Esophagus (tissue), 2 donors: ENCODE measurements at regions not wholly inside any gene's neighbourhood (a gene's known extent, or its start where the extent isn't known, plus 50 kb on each side); places are given as distances from the start of the nearest gene placed in this dataset.

ENCODE experiments used
- H3K27ac ChIP-seq, 2 donors: one replicate each; pipeline ENCODE4 v1.5.1; 2013; ENCODE audit warnings: low read depth in 2 of 2, mild to moderate bottlenecking in 2 of 2, inconsistent platforms in 1 of 2, low read length in 1 of 2, moderate library complexity in 1 of 2
- H3K27me3 ChIP-seq, 2 donors: one replicate each; pipeline ENCODE4 v1.6.1; 2013; ENCODE audit warnings: low read length in 2 of 2, control low read depth in 1 of 2, mild to moderate bottlenecking in 1 of 2; ENCODE audit not compliant: insufficient read depth in 2 of 2, control insufficient read depth in 1 of 2
- H3K36me3 ChIP-seq, 2 donors: one replicate each; pipeline ENCODE4 v1.6.1; 2013; ENCODE audit warnings: low read length in 1 of 2; ENCODE audit not compliant: control insufficient read depth in 2 of 2, insufficient read depth in 2 of 2
- H3K4me1 ChIP-seq, 2 donors: one replicate each; pipeline ENCODE4 v1.6.1; 2013; ENCODE audit warnings: low read length in 1 of 2; ENCODE audit not compliant: control insufficient read depth in 2 of 2, insufficient read depth in 2 of 2
- H3K4me3 ChIP-seq, 2 donors: one replicate each; pipeline ENCODE4 v1.5.1; 2013; ENCODE audit warnings: low read length in 2 of 2, mild to moderate bottlenecking in 2 of 2, low read depth in 1 of 2, moderate library complexity in 1 of 2
- H3K9me3 ChIP-seq, 2 donors: one replicate each; pipeline ENCODE4 v1.6.1; 2013; ENCODE audit warnings: mild to moderate bottlenecking in 2 of 2, low read depth in 1 of 2, low read length in 1 of 2, moderate library complexity in 1 of 2; ENCODE audit not compliant: control insufficient read depth in 2 of 2, insufficient read depth in 1 of 2
- WGBS, 2 donors: extraction: QIAGEN DNeasy Blood & Tissue Kit; methylation state at CpG; one replicate each; pipeline ENCODE4 v1.1.7; 2013; 5-methylcytosine and 5-hydroxymethylcytosine counted together
- donor health status: healthy with polysubstance abuse.
- donor health status: Bipolar disorder and iron deficiency.

DNA sequence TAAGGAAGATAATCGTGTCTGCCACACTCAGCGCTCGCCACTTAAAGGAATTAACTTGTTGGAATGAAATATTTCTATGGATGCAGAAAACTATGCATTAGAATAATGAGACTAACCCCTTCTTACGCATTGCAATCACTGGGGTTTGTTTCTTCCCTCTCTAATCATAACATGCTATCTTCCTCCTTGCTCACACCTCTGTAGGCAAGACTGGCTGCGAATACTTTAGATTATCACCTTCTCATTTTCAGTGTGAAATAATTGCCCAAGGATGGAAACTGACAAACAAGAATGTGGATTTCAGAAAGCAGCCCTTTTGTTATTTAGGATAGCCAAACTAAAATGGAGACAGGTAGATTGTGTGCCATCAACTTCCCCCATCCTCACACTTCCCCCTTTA is 349.4 kb downstream of the MID1IP1 start:
- WGBS, 2 donors, result 71 to 90% methylated on average over 5 of the region's 5 CpGs
- no peaks in the 10 kb centered on the region for H3K4me1 ChIP-seq

DNA sequence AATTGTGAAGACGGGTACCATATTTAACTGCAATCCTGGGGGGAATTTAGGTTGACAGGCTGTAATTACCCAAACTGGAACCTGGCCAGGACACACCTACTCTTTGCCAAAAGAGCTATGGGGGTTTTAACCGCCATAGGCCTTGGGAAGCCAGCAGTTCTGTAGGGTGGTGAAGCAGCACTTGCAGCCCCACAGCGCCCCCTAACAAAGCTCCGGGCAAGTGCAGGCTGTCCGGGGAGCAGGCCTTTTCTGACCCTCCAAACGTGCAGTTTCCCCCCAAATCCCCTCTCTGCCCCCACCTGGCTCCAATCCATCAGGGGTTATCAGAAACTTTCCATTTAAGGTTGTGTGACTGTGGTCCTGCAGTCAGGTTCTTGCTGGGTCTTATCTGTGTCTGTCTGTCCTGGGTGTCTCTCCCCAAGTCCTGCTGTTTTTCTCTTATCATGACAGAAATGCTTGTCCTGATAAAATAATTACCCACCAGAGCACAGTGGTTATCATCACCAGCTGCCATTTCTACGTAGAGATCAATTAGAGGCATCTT is 350.9 kb downstream of the MID1IP1 start:
- H3K4me3 ChIP-seq, result no peak overlapping the region
- H3K4me1 ChIP-seq, result no peaks in the 10 kb centered on the region
- WGBS, 2 donors, result 31 to 68% methylated on average over 7 of the region's 7 CpGs
- no peaks in the 10 kb centered on the region for H3K27me3 ChIP-seq
- H3K27ac ChIP-seq, result no peak overlapping the region
- no peaks in the 10 kb centered on the region for H3K9me3 ChIP-seq
- no peaks in the 10 kb centered on the region for H3K36me3 ChIP-seq

More for the DNA sequence above, 349.4 kb downstream of the MID1IP1 start:
- Histone ChIP-seq H3K9me3 (no peaks in the 10 kb centered on the region), H3K27ac (no peak overlapping the region), H3K27me3 (no peaks in the 10 kb centered on the region), H3K36me3 (no peaks in the 10 kb centered on the region), H3K4me3 (no peak overlapping the region)

DNA sequence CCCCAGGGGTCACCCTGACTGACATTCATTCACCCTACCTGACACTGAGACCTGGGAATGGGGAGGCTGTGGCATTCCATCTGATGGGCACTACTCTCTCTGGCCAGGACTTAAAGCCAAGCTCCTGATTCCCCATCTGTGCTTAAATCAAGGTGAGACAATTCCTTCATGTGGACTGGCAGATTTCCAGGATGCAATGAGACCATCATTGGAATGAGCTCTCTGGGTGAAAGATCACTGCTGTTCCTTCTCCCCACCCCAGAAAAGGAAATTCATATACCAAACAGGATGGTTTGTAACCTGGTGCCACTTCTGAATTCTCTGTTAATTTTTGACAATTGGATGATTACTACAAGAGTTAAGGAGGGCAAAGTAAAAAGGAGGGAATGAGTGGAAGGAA is 354.8 kb downstream of the MID1IP1 start:
- no peaks in the 10 kb centered on the region for H3K4me1 ChIP-seq
- no peaks in the 10 kb centered on the region for H3K36me3 ChIP-seq
- no peaks in the 10 kb centered on the region for H3K9me3 ChIP-seq
- no peak overlapping the region for H3K4me3 ChIP-seq
- H3K27ac ChIP-seq, result no peak overlapping the region
- H3K27me3 ChIP-seq, result no peaks in the 10 kb centered on the region

DNA sequence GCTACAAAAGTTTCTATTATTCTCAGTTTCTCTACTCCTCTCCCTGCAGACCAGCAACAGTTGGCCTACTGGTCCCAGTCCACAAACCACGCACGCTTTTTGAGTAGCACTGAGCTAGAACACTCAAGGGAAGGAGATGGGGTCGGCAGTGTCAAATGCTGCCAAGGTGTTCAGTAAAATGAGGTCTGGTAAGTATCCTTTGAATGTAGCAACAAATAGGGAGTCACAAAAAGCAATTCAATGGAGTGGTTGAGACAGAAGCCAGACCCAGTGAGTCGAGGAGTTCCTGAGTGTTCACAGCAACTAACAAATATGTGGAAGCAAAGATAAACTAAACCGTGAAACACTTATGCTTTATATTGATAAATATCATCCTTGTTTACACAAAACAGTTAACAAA is 355.7 kb downstream of the MID1IP1 start:
- Histone ChIP-seq H3K9me3 (no peaks in the 10 kb centered on the region), H3K27me3 (no peaks in the 10 kb centered on the region), H3K4me3 (no peak overlapping the region), H3K27ac (no peak overlapping the region), H3K4me1 (no peaks in the 10 kb centered on the region), H3K36me3 (no peaks in the 10 kb centered on the region)
- 60 to 74% methylated on average over 5 of the region's 5 CpGs for WGBS, 2 donors

DNA sequence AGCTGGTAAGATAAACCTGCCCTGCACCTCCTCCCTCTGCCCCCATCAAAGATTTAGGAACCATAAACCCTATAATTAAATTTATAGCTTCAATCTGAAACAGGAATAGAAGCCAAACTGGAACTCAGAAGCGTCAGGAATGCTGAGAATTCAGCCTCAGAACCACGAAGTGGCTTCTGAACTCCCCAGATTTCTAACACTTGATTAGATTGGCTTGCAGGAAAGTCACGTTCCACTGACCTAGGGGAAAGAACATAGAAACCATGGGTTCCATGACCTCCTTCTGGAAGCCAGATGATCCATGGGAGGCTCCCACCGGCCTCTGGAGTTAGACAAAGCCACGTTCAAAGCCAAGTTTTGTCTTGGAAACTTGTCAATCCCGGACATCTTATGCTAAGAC is 356.5 kb downstream of the MID1IP1 start:
- Histone ChIP-seq H3K36me3 (no peaks in the 10 kb centered on the region), H3K9me3 (no peaks in the 10 kb centered on the region)
- WGBS, 2 donors, result 40 to 54% methylated on average over 6 of the region's 6 CpGs

DNA sequence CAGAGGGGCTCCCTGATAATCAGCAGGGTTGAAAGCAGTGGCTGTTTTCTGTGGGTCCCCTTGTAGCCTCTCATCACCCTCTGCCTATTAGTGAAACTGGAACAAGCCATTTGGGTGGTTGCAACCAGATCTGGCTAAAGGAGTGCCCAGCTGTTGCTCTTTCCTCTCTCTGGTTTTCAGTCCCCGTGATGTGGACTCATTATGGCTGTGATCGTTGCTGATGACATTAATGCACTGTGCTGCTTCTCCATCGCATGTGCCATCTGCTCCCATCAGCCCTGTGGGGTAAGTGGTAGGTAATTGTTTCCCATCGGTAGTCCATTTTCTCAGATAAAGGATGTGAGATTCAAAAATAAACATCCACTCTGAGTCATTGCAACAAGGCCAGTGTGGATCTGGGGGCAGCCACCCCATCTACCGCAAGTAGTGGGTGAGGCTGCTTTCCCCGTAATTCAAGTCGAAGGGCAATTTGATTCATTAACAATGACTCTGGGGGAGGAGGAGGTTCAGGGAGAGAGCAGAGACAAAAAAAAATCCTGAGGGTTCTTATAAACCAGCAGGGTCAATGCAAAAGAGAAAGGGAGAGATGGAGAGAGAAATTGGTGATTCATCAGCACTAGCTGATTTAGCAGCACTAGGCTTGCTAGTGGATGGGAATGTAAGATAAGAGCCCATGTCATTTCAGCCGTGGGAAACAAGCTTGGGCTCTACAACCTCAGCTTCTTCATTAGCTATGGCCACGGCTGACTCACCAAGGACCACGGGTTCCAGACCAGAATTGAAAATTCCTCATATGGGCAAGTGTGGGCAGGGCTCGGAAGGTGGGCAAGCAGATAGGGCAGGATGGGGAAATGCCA is 357.8 kb downstream of the MID1IP1 start:
- no peak overlapping the region for H3K27ac ChIP-seq
- H3K9me3 ChIP-seq, result no peaks in the 10 kb centered on the region
- WGBS, 2 donors, result 72 to 74% methylated on average over 11 of the region's 11 CpGs
- H3K27me3 ChIP-seq, result no peaks in the 10 kb centered on the region
- no peaks in the 10 kb centered on the region for H3K4me1 ChIP-seq
- no peaks in the 10 kb centered on the region for H3K36me3 ChIP-seq
- H3K4me3 ChIP-seq, result no peak overlapping the region

More for the DNA sequence above, 356.5 kb downstream of the MID1IP1 start:
- no peaks in the 10 kb centered on the region for H3K27me3 ChIP-seq
- no peaks in the 10 kb centered on the region for H3K4me1 ChIP-seq
- H3K27ac ChIP-seq, result no peak overlapping the region
- H3K4me3 ChIP-seq, result no peak overlapping the region

DNA sequence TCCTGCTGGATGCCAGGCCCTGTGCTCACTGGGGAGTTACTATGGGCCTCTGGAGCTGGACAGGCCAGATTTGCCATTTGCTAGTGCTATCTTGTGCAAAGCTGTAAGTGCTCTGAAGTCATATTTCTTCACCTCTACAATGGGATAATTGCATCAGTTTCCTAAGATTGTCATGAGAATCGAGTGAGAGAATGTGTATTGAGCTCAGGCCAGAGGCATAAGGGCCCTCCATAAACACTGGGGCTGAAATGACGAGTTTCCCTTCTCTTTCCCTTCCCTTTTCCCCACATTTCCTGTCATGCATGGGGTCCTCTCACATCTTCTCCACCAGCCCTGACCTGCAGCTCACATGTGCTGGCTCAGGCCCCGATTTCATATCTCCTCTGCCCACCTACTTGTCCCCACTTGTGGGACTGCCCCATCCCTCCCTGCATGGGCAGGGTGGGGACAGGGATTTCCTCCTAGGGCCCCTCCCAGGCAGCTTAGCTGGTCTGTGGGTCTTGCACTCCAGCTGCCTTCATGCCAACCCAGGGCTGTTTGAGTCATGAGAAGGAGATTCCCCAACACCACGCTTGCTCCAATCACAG is 358.8 kb downstream of the MID1IP1 start:
- Histone ChIP-seq H3K4me3 (no peak overlapping the region), H3K36me3 (no peaks in the 10 kb centered on the region), H3K9me3 (no peaks in the 10 kb centered on the region), H3K27ac (no peak overlapping the region), H3K27me3 (no peaks in the 10 kb centered on the region), H3K4me1 (no peaks in the 10 kb centered on the region)
- 69 to 75% methylated on average over 4 of the region's 4 CpGs for WGBS, 2 donors

DNA sequence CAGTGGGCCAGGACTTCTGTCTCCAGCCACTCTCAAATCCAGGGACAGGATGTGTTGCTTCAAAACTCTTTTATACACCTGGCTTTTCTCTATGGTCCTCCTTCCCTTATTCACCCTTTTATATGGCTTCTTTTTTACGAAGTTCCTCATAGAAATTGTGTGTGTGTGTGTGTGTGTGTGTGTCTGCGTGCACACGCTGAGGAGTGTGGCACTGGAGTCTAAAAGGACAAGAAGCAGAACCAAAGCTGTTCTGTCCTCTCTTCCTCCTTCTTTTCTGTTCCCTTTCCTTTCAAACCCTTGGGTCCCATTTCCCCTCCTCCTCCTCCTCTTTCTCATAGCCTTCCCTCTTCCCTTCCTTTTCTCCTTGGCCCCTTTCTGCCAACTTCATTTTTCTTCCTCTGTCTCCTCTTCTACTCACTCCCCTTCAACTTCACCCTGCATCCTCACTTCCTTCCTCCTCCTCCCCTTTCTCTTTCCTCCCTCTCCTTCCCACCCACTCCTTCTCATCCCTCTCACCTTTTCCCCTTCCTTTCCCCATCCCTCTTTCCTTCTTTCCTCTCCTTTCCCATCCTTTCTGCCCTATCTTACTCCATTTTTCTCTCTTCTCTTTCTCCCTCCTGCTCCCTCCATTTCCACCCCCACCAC is 360.5 kb downstream of the MID1IP1 start:
- H3K9me3 ChIP-seq, result no peaks in the 10 kb centered on the region
- no peaks in the 10 kb centered on the region for H3K27me3 ChIP-seq
- no peaks in the 10 kb centered on the region for H3K4me1 ChIP-seq
- WGBS, 2 donors, result 51 to 53% methylated on average over 3 of the region's 3 CpGs
- H3K27ac ChIP-seq, result no peak overlapping the region
- H3K4me3 ChIP-seq, result no peak overlapping the region
- H3K36me3 ChIP-seq, result no peaks in the 10 kb centered on the region

DNA sequence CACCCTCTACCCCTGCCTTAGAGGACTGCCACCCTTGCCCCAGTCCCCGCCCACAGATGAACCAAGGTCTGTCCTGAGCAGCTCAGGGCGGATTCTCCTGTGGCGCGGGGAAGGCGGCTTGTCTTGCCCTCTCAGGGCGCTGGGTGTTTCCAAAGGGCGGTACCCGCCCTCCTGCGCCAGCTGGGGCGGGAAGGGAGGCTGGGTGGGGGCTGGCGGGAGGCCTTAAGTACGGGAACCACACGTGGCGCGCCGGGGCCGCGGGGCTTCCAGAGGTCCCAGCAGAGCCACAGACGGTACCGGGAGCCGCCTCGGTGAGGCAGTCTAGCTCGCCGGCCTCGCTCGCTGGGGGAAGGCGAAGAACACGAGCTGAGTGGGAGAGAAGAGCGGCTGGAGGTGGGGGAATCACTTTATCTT is 361.1 kb downstream of the MID1IP1 start:
- WGBS, 2 donors, result 12 to 26% methylated on average over 27 to 29 of the region's 29 CpGs
- H3K27me3 ChIP-seq, result no peaks in the 10 kb centered on the region
- H3K27ac ChIP-seq, result no peak overlapping the region
- no peaks in the 10 kb centered on the region for H3K36me3 ChIP-seq
- H3K4me3 ChIP-seq, result no peak overlapping the region
- no peaks in the 10 kb centered on the region for H3K9me3 ChIP-seq
- H3K4me1 ChIP-seq, result no peaks in the 10 kb centered on the region
